DND-41 (cell line): ENCODE measurements at regions not wholly inside any gene's neighbourhood (a gene's known extent, or its start where the extent isn't known, plus 50 kb on each side); places are given as distances from the start of the nearest gene placed in this dataset.

Experiments used
- EZH2 ChIP-seq: IDR thresholded peaks from 3 replicates; pipeline ENCODE4 v1.6.1; 2012; ENCODE audit warnings: borderline replicate concordance, low read depth, mild to moderate bottlenecking, moderate library complexity, low read length, inconsistent platforms; ENCODE audit not compliant: severe bottlenecking
- TF ChIP-seq, protein P1 (sequence below): IDR thresholded peaks from 2 replicates; pipeline ENCODE4 v1.5.1; 2012; ENCODE audit warnings: borderline replicate concordance, low read length, moderate library complexity, mild to moderate bottlenecking; ENCODE audit not compliant: poor library complexity, severe bottlenecking; ENCODE audit errors: extremely low read depth

- TF ChIP-seq, protein P1, sequence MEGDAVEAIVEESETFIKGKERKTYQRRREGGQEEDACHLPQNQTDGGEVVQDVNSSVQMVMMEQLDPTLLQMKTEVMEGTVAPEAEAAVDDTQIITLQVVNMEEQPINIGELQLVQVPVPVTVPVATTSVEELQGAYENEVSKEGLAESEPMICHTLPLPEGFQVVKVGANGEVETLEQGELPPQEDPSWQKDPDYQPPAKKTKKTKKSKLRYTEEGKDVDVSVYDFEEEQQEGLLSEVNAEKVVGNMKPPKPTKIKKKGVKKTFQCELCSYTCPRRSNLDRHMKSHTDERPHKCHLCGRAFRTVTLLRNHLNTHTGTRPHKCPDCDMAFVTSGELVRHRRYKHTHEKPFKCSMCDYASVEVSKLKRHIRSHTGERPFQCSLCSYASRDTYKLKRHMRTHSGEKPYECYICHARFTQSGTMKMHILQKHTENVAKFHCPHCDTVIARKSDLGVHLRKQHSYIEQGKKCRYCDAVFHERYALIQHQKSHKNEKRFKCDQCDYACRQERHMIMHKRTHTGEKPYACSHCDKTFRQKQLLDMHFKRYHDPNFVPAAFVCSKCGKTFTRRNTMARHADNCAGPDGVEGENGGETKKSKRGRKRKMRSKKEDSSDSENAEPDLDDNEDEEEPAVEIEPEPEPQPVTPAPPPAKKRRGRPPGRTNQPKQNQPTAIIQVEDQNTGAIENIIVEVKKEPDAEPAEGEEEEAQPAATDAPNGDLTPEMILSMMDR, result no peak
- TF ChIP-seq EZH2, result no peak
Measured at GRCh38 chr18:24719791-24720190, 259.4 kb downstream of the HRH4 start.
